NT2/D1 (cell line): ENCODE measurements at regions not wholly inside any gene's neighbourhood (a gene's known extent, or its start where the extent isn't known, plus 50 kb on each side); places are given as distances from the start of the nearest gene placed in this dataset.
"Not testable (repeated sequence)": the region's sequence is repeated elsewhere in the genome, so short reads cannot be mapped to it uniquely, and the experiment has no call there.

Experiments
- SUZ12 ChIP-seq: IDR thresholded peaks from 2 replicates; pipeline ENCODE4 v1.6.1; 2011; ENCODE audit not compliant: insufficient read length, insufficient read depth; ENCODE audit errors: extremely low read depth
- YY1 ChIP-seq: IDR thresholded peaks from 2 replicates; pipeline ENCODE4 v1.6.1; 2011; ENCODE audit not compliant: insufficient read length, insufficient read depth
- ZNF274 ChIP-seq: IDR thresholded peaks from 2 replicates; pipeline ENCODE4 v1.6.1; 2011; ENCODE audit warnings: mild to moderate bottlenecking, low read depth, low read length

GRCh38 chr3:72643635-72644034 lies 204.6 kb downstream of the SHQ1 start:
- TF ChIP-seq ZNF274, YY1, SUZ12: not testable (repeated sequence)
